Keratinocyte (primary cell): ENCODE measurements at regions not wholly inside any gene's neighbourhood (a gene's known extent, or its start where the extent isn't known, plus 50 kb on each side); places are given as distances from the start of the nearest gene placed in this dataset.

Experiments
- DNase-seq: peaks from one replicate; pipeline ENCODE4 v3.0.0-alpha.2; 2011; ENCODE audit warnings: low read depth, missing footprints, low spot score
- FAIRE-seq: peaks from 2 replicates; lab custom pipeline; 2011; peaks lifted over from hg19 to GRCh38; lab: Jason Lieb, UNC
- H2AFZ ChIP-seq: 2 replicates; pipeline ENCODE4 v1.6.0; 2012; ENCODE audit warnings: low read length, control low read depth, inconsistent platforms; ENCODE audit not compliant: control insufficient read depth
- H3K27ac ChIP-seq: 2 replicates; pipeline ENCODE4 v1.5.1; 2011; ENCODE audit warnings: low read length; ENCODE audit not compliant: control insufficient read depth, insufficient read depth
- H3K27me3 ChIP-seq: 3 replicates; pipeline ENCODE4 v1.6.0; 2011; ENCODE audit warnings: low read length; ENCODE audit not compliant: control insufficient read depth, insufficient read depth; ENCODE audit errors: extremely low read depth
- H3K36me3 ChIP-seq, 2 experiments: 2 replicates in 1 of 2; 3 replicates in 1 of 2; pipeline ENCODE4 v1.5.1; 2011; ENCODE audit warnings: low read length in 2 of 2, mild to moderate bottlenecking in 1 of 2; ENCODE audit not compliant: control insufficient read depth in 2 of 2, insufficient read depth in 2 of 2; ENCODE audit errors: extremely low read depth in 1 of 2
- H3K4me1 ChIP-seq: 3 replicates; pipeline ENCODE4 v1.5.1; 2011; ENCODE audit warnings: low read length; ENCODE audit not compliant: control insufficient read depth, insufficient read depth; ENCODE audit errors: extremely low read depth
- H3K4me2 ChIP-seq: 3 replicates; pipeline ENCODE4 v1.6.0; 2011; ENCODE audit warnings: low read depth, low read length; ENCODE audit not compliant: control insufficient read depth, insufficient read depth; ENCODE audit errors: extremely low read depth
- H3K4me3 ChIP-seq, 3 experiments: fragments of 200-600 bp in 1 of 3; sonication (generic) in 1 of 3; 2 replicates in 2 of 3; 3 replicates in 1 of 3; pipeline ENCODE4 v1.5.1; 2011 to 2016; ENCODE audit warnings: low read length in 3 of 3, mild to moderate bottlenecking in 3 of 3, control low read depth in 2 of 3, inconsistent platforms in 1 of 3, low read depth in 1 of 3, mixed read lengths in 1 of 3, mixed run types in 1 of 3, moderate library complexity in 1 of 3; ENCODE audit not compliant: control insufficient read depth in 2 of 3, insufficient read depth in 2 of 3; ENCODE audit errors: extremely low read depth in 1 of 3
- H3K79me2 ChIP-seq: 2 replicates; pipeline ENCODE4 v1.6.0; 2012; ENCODE audit warnings: low read length; ENCODE audit not compliant: control insufficient read depth, insufficient read depth
- H3K9ac ChIP-seq: 3 replicates; pipeline ENCODE4 v1.6.0; 2011; ENCODE audit warnings: low read length; ENCODE audit not compliant: control insufficient read depth, insufficient read depth; ENCODE audit errors: extremely low read depth
- H3K9me1 ChIP-seq: 3 replicates; pipeline ENCODE4 v1.6.0; 2011; ENCODE audit warnings: low read length; ENCODE audit not compliant: control insufficient read depth, insufficient read depth; ENCODE audit errors: extremely low read depth
- H3K9me3 ChIP-seq: 2 replicates; pipeline ENCODE4 v1.5.1; 2012; ENCODE audit warnings: low read depth, low read length; ENCODE audit not compliant: control insufficient read depth
- H4K20me1 ChIP-seq: 3 replicates; pipeline ENCODE4 v1.6.0; 2011; ENCODE audit warnings: low read length; ENCODE audit not compliant: control insufficient read depth, insufficient read depth; ENCODE audit errors: extremely low read depth
- EZH2 ChIP-seq: IDR thresholded peaks from one replicate; pipeline ENCODE4 v1.6.1; 2012; ENCODE audit warnings: inconsistent platforms, mild to moderate bottlenecking, low read length, moderate library complexity
- dilution Hi-C: fragments of 300-500 bp; cut with MboI; formaldehyde crosslinking; loops from one replicate; pipeline ENCODE4 v1.7.0; 2020; ENCODE audit warnings: low sequenced_read_pairs; ENCODE audit not compliant: extremely low pct_ligation_motif_present
- TF ChIP-seq, protein P1 (sequence below), 3 experiments: IDR thresholded peaks in 1 of 3; conservative IDR thresholded peaks in 1 of 3; optimal IDR thresholded peaks in 1 of 3; 2 replicates in 2 of 3; 3 replicates in 1 of 3; pipeline versions ENCODE3 to v1.5.1; 2011; ENCODE audit warnings: low read length in 3 of 3, mild to moderate bottlenecking in 3 of 3, moderate library complexity in 2 of 3, control low read depth in 1 of 3, inconsistent platforms in 1 of 3; ENCODE audit not compliant: insufficient read depth in 2 of 3; ENCODE audit errors: extremely low read depth in 1 of 3

DNA sequence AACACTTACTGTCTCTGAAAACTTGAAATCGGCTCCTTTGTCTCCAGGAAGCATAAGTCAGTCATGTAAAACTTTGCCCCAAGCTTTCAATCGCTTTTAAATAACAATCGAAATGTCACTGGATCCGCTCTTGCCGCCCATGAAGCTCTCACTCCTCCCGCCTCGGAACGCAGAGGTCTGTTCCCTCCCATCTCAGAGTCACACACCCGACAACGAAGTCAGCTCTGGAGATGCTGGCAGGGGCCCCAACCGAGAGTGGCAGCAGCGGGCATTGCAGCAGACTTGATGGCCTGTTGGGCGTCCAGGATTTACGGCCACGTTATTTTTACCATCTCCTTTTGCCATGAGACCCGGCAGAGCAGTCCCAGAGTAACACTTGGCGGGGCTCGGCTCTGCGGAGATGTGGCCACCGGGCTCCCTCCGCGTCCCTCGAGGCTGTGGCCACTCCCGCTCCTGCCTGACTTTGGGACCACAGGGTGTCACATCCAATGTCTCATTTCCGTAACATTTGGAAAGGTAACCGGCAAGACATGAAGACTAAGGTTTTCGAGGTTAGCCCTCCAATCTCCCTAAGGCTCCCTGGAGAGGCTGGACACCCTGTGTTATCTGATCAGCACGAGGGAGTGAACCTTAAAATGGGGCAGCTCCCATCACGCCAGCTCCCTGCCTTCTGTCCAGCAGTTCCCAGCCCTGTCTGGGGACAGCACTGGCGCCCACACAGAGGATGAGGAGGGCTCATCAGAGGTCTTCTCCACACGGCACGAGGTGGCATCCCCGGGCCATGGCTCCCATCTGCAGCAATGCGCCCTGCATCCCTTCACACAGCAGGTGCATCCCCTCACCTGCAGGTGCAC, 62.8 kb upstream of the ADGRA1 start:
- Histone ChIP-seq H2AFZ (no peak overlapping the region), H3K36me3 (no peaks in the 10 kb centered on the region), H3K27me3 (peaks cover 18% of the 10 kb centered on the region), H3K4me1 (no peaks in the 10 kb centered on the region), H3K27ac (no peak overlapping the region), H4K20me1 (no peaks in the 10 kb centered on the region), H3K9ac (no peak overlapping the region), H3K4me3 (no peak overlapping the region), H3K79me2 (no peaks in the 10 kb centered on the region), H3K9me1 (no peaks in the 10 kb centered on the region), H3K4me2 (no peak overlapping the region), H3K9me3 (no peaks in the 10 kb centered on the region)
- dilution Hi-C loops, result no loop called here
- DNase-seq (no peak), FAIRE-seq (no peak)
- TF ChIP-seq, protein P1, sequence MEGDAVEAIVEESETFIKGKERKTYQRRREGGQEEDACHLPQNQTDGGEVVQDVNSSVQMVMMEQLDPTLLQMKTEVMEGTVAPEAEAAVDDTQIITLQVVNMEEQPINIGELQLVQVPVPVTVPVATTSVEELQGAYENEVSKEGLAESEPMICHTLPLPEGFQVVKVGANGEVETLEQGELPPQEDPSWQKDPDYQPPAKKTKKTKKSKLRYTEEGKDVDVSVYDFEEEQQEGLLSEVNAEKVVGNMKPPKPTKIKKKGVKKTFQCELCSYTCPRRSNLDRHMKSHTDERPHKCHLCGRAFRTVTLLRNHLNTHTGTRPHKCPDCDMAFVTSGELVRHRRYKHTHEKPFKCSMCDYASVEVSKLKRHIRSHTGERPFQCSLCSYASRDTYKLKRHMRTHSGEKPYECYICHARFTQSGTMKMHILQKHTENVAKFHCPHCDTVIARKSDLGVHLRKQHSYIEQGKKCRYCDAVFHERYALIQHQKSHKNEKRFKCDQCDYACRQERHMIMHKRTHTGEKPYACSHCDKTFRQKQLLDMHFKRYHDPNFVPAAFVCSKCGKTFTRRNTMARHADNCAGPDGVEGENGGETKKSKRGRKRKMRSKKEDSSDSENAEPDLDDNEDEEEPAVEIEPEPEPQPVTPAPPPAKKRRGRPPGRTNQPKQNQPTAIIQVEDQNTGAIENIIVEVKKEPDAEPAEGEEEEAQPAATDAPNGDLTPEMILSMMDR (optimal IDR thresholded peaks at IDR 0.05 in 1 of 3, IDR thresholded peaks at IDR 0.05 in 1 of 3, conservative IDR thresholded peaks at IDR 0.05 in 1 of 3; ENCODE audit: extremely low read depth in 1 of 3, insufficient read depth in 2 of 3, low read length in 3 of 3), result no peak
- no peak for TF ChIP-seq EZH2

DNA sequence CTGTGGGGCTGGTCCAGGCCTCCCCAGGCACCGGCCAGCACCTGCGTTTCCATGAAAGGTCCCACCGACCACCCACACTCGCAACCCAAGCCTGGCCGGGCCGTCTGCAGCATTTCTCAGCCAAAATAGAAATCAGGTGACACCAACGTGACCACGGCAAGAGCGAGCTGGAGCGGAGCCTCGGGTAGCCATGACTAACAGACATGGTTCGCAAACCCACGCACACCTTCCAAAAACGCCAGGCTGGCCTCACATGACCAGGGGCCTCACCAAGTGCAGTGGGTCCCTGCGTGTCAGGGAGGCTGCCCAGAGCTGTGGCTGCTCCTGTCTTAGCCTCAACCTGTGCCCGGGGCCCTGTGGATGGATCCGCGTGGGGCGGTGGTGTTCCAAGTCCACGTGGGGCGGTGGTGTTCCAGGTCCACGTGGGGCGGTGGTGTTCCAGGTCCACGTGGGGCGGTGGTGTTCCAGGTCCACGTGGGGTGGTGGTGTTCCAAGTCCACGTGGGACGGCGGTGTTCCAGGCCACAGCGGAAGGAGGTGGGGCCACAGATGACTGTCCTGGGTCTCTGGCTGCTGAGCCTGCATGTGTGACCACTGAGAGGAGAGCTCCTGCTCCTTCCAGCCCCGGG, 64.4 kb upstream of the ADGRA1 start:
- H4K20me1 ChIP-seq, result no peaks in the 10 kb centered on the region
- no peaks in the 10 kb centered on the region for H3K9me3 ChIP-seq
- H3K9ac ChIP-seq, result no peak overlapping the region
- H2AFZ ChIP-seq, result no peak overlapping the region
- H3K9me1 ChIP-seq, result no peaks in the 10 kb centered on the region
- H3K4me3 ChIP-seq, result no peak overlapping the region
- peaks cover 13% of the 10 kb centered on the region for H3K27me3 ChIP-seq
- no peak overlapping the region for H3K4me2 ChIP-seq
- dilution Hi-C loops, result no loop called here
- no peaks in the 10 kb centered on the region for H3K79me2 ChIP-seq
- DNase-seq (no peak), FAIRE-seq (no peak)
- H3K27ac ChIP-seq, result no peak overlapping the region
- no peak for TF ChIP-seq EZH2
- TF ChIP-seq, protein P1 (optimal IDR thresholded peaks at IDR 0.05 in 1 of 3, IDR thresholded peaks at IDR 0.05 in 1 of 3, conservative IDR thresholded peaks at IDR 0.05 in 1 of 3; ENCODE audit: extremely low read depth in 1 of 3, insufficient read depth in 2 of 3, low read length in 3 of 3), result no peak
- H3K36me3 ChIP-seq, result no peaks in the 10 kb centered on the region
- H3K4me1 ChIP-seq, result no peaks in the 10 kb centered on the region
